Mesenchymal stem cell (in vitro differentiated cells and primary cell): ENCODE measurements at regions not wholly inside any gene's neighbourhood (a gene's known extent, or its start where the extent isn't known, plus 50 kb on each side); places are given as distances from the start of the nearest gene placed in this dataset.

Experiments
- DNase-seq: peaks from one replicate; pipeline ENCODE4 v3.0.0-alpha.2; 2013
- H2AFZ ChIP-seq: one replicate; pipeline ENCODE4 v1.6.1; 2013; ENCODE audit warnings: low read depth, mild to moderate bottlenecking, control low read depth, inconsistent platforms, low read length, moderate library complexity
- H2AK5ac ChIP-seq: 2 replicates; pipeline ENCODE4 v1.6.1; 2013; ENCODE audit warnings: low read length, moderate library complexity, mild to moderate bottlenecking, inconsistent platforms; ENCODE audit not compliant: severe bottlenecking
- H2BK120ac ChIP-seq: one replicate; pipeline ENCODE4 v1.6.1; 2013; ENCODE audit warnings: low read depth, mild to moderate bottlenecking, inconsistent platforms, low read length, moderate library complexity
- H2BK12ac ChIP-seq, 2 experiments: one replicate each; pipeline ENCODE4 v1.6.1; 2013; ENCODE audit warnings: inconsistent platforms in 2 of 2, low read length in 2 of 2, mild to moderate bottlenecking in 2 of 2, moderate library complexity in 2 of 2, control low read depth in 1 of 2
- H2BK15ac ChIP-seq: one replicate; pipeline ENCODE4 v1.6.1; 2013; ENCODE audit warnings: mild to moderate bottlenecking, low read depth, inconsistent platforms; ENCODE audit not compliant: poor library complexity, severe bottlenecking
- H2BK5ac ChIP-seq: 2 replicates; pipeline ENCODE4 v1.6.1; 2013; ENCODE audit warnings: low read depth, mild to moderate bottlenecking, low read length, control low read depth, inconsistent platforms; ENCODE audit not compliant: poor library complexity, severe bottlenecking
- H3K14ac ChIP-seq, 2 experiments: one replicate each; pipeline ENCODE4 v1.6.1; 2013; ENCODE audit warnings: inconsistent platforms in 2 of 2, low read length in 2 of 2, control low read depth in 1 of 2, mild to moderate bottlenecking in 1 of 2, moderate library complexity in 1 of 2
- H3K18ac ChIP-seq, 2 experiments: one replicate each; pipeline ENCODE4 v1.6.1; 2013; ENCODE audit warnings: inconsistent platforms in 2 of 2, low read length in 2 of 2, control low read depth in 1 of 2, low read depth in 1 of 2, mild to moderate bottlenecking in 1 of 2
- H3K23ac ChIP-seq, 2 experiments: one replicate each; pipeline ENCODE4 v1.6.1; 2013; ENCODE audit warnings: inconsistent platforms in 2 of 2, low read length in 2 of 2, mild to moderate bottlenecking in 2 of 2, moderate library complexity in 2 of 2, control low read depth in 1 of 2
- H3K27ac ChIP-seq: 2 replicates; pipeline ENCODE4 v1.5.1; 2013; ENCODE audit warnings: mild to moderate bottlenecking, moderate library complexity, low read length, control low read depth, inconsistent platforms; ENCODE audit not compliant: poor library complexity, severe bottlenecking
- H3K27me3 ChIP-seq, 2 experiments: 2 replicates each; pipeline versions ENCODE4 v1.6.1 to v1.7.0; 2013; ENCODE audit warnings: low read length in 2 of 2, mild to moderate bottlenecking in 2 of 2, moderate library complexity in 2 of 2, control low read depth in 1 of 2, inconsistent platforms in 1 of 2; ENCODE audit not compliant: control insufficient read depth in 1 of 2, insufficient read depth in 1 of 2
- H3K36me3 ChIP-seq, 2 experiments: 2 replicates each; pipeline versions ENCODE4 v1.6.1 to v1.7.0; 2013; ENCODE audit warnings: low read length in 2 of 2, control low read depth in 1 of 2, inconsistent platforms in 1 of 2, low read depth in 1 of 2, mild to moderate bottlenecking in 1 of 2; ENCODE audit not compliant: insufficient read depth in 2 of 2, control insufficient read depth in 1 of 2
- H3K4ac ChIP-seq, 2 experiments: one replicate each; pipeline ENCODE4 v1.6.1; 2013; ENCODE audit warnings: inconsistent platforms in 2 of 2, low read length in 2 of 2, mild to moderate bottlenecking in 2 of 2, moderate library complexity in 2 of 2, control low read depth in 1 of 2, low read depth in 1 of 2
- H3K4me1 ChIP-seq: 2 replicates; pipeline ENCODE4 v1.6.1; 2013; ENCODE audit warnings: low read depth, low read length, control low read depth; ENCODE audit not compliant: control insufficient read depth, insufficient read depth
- H3K4me2 ChIP-seq: 2 replicates; pipeline ENCODE4 v1.6.1; 2013; ENCODE audit warnings: low read length, mild to moderate bottlenecking, inconsistent platforms; ENCODE audit not compliant: poor library complexity, severe bottlenecking
- H3K4me3 ChIP-seq, 2 experiments: 2 replicates each; pipeline versions ENCODE4 v1.5.1 to v1.7.0; 2013; ENCODE audit warnings: low read length in 2 of 2, mild to moderate bottlenecking in 2 of 2, control low read depth in 1 of 2, low read depth in 1 of 2; ENCODE audit not compliant: insufficient read depth in 1 of 2
- H3K79me1 ChIP-seq: replicated peaks from 2 replicates; pipeline ENCODE4 v1.6.1; 2013; ENCODE audit warnings: mild to moderate bottlenecking, control low read depth, low read length, inconsistent platforms; ENCODE audit not compliant: poor library complexity, severe bottlenecking
- H3K9ac ChIP-seq: 2 replicates; pipeline ENCODE4 v1.7.0; 2013; ENCODE audit warnings: mild to moderate bottlenecking, low read length, moderate library complexity
- H3K9me3 ChIP-seq: 2 replicates; pipeline ENCODE4 v1.7.0; 2013; ENCODE audit warnings: mild to moderate bottlenecking, low read length; ENCODE audit not compliant: control insufficient read depth
- H4K8ac ChIP-seq: one replicate; pipeline ENCODE4 v1.6.1; 2013; ENCODE audit warnings: inconsistent platforms, mild to moderate bottlenecking, low read length, moderate library complexity
- H4K91ac ChIP-seq: one replicate; pipeline ENCODE4 v1.6.1; 2013; ENCODE audit warnings: mild to moderate bottlenecking, low read length, inconsistent platforms
- WGBS: methylation state at CpG from one replicate; pipeline ENCODE4 v1.1.7; 2013; ENCODE audit warnings: mixed read lengths; 5-methylcytosine and 5-hydroxymethylcytosine counted together

- peaks cover 0 to 5% of the 10 kb centered on the region in 2 experiments for H3K27me3 ChIP-seq
- H3K27ac ChIP-seq = no peak overlapping the region
- no peak overlapping the region for H2BK5ac ChIP-seq
- no peak overlapping the region for H3K4me3 ChIP-seq
- H4K8ac ChIP-seq = no peak overlapping the region
- no peaks in the 10 kb centered on the region for H3K9me3 ChIP-seq
- 58% methylated on average over 2 of the region's 2 CpGs for WGBS
- H2BK120ac ChIP-seq = no peak overlapping the region
- no peaks in the 10 kb centered on the region for H3K36me3 ChIP-seq
- no peak overlapping the region for H3K4me2 ChIP-seq
- H2BK12ac ChIP-seq = no peak overlapping the region
- no peak overlapping the region for H3K18ac ChIP-seq
- H3K9ac ChIP-seq = no peak overlapping the region
- H3K23ac ChIP-seq = no peak overlapping the region
- H3K4ac ChIP-seq = no peak overlapping the region
- H2AK5ac ChIP-seq = no peak overlapping the region
- DNase-seq = no peak
- no peaks in the 10 kb centered on the region for H3K4me1 ChIP-seq
- no peak overlapping the region for H4K91ac ChIP-seq
- no peaks in the 10 kb centered on the region for H3K79me1 ChIP-seq
- no peak overlapping the region for H2AFZ ChIP-seq
- no peak overlapping the region for H2BK15ac ChIP-seq
- H3K14ac ChIP-seq = no peak overlapping the region
Observed at GRCh38 chr5:160929360-160929759, 77.3 kb upstream of the ATP10B start.

- Histone ChIP-seq H4K91ac (no peak overlapping the region), H3K9me3 (no peaks in the 10 kb centered on the region), H3K4me2 (no peak overlapping the region), H4K8ac (no peak overlapping the region), H3K27me3 (peaks cover 0 to 5% of the 10 kb centered on the region in 2 experiments), H2BK120ac (no peak overlapping the region), H3K18ac (no peak overlapping the region), H3K27ac (no peak overlapping the region), H3K36me3 (no peaks in the 10 kb centered on the region), H3K79me1 (no peaks in the 10 kb centered on the region), H2AFZ (no peak overlapping the region), H3K14ac (no peak overlapping the region), H2BK15ac (no peak overlapping the region), H3K4me1 (no peaks in the 10 kb centered on the region), H3K4me3 (no peak overlapping the region), H2BK12ac (no peak overlapping the region), H3K9ac (no peak overlapping the region), H3K23ac (no peak overlapping the region), H2BK5ac (no peak overlapping the region), H2AK5ac (no peak overlapping the region), H3K4ac (no peak overlapping the region)
- DNase-seq = no peak
- 50% methylated on average over 6 of the region's 6 CpGs for WGBS
Observed at GRCh38 chr5:160926428-160926827, 74.4 kb upstream of the ATP10B start.

- H3K9ac ChIP-seq = no peak overlapping the region
- WGBS = 86% methylated on average over 4 of the region's 6 CpGs
Observed at GRCh38 chr5:160925281-160925680, 73.3 kb upstream of the ATP10B start.

GRCh38 chr5:160923936-160924710 lies 72.1 kb upstream of the ATP10B start:
- peaks cover 0 to 5% of the 10 kb centered on the region in 2 experiments for H3K27me3 ChIP-seq
- H3K18ac ChIP-seq = no peak overlapping the region
- H2BK15ac ChIP-seq = no peak overlapping the region
- no peak overlapping the region for H2BK12ac ChIP-seq
- H3K9ac ChIP-seq = no peak overlapping the region
- H3K23ac ChIP-seq = no peak overlapping the region
- H3K14ac ChIP-seq = no peak overlapping the region
- H2BK120ac ChIP-seq = no peak overlapping the region
- no peaks in the 10 kb centered on the region for H3K4me1 ChIP-seq
- 65% methylated on average over 5 of the region's 6 CpGs for WGBS
- H3K4ac ChIP-seq = no peak overlapping the region
- no peaks in the 10 kb centered on the region for H3K36me3 ChIP-seq
- H4K8ac ChIP-seq = no peak overlapping the region
- no peak overlapping the region for H2AK5ac ChIP-seq
- H3K4me3 ChIP-seq = no peak overlapping the region
- H4K91ac ChIP-seq = no peak overlapping the region
- H3K27ac ChIP-seq = no peak overlapping the region
- no peak for DNase-seq
- H3K9me3 ChIP-seq = no peaks in the 10 kb centered on the region
- H2AFZ ChIP-seq = no peak overlapping the region
- no peak overlapping the region for H3K4me2 ChIP-seq
- no peaks in the 10 kb centered on the region for H3K79me1 ChIP-seq
- H2BK5ac ChIP-seq = no peak overlapping the region

More at GRCh38 chr5:160925281-160925680, 73.3 kb upstream of the ATP10B start:
- Histone ChIP-seq H2BK15ac (no peak overlapping the region), H3K4ac (no peak overlapping the region), H2BK120ac (no peak overlapping the region), H3K14ac (no peak overlapping the region), H3K4me3 (no peak overlapping the region), H2AK5ac (no peak overlapping the region), H3K27me3 (peaks cover 0 to 5% of the 10 kb centered on the region in 2 experiments), H2BK12ac (no peak overlapping the region), H3K9me3 (no peaks in the 10 kb centered on the region), H2AFZ (no peak overlapping the region), H4K91ac (no peak overlapping the region), H3K18ac (no peak overlapping the region), H3K27ac (no peak overlapping the region), H3K4me2 (no peak overlapping the region), H3K4me1 (no peaks in the 10 kb centered on the region), H3K36me3 (no peaks in the 10 kb centered on the region), H3K23ac (no peak overlapping the region), H4K8ac (no peak overlapping the region), H3K79me1 (no peaks in the 10 kb centered on the region), H2BK5ac (no peak overlapping the region)
- DNase-seq = no peak
